Vagina (tissue), 2 donors: ENCODE measurements at regions not wholly inside any gene's neighbourhood (a gene's known extent, or its start where the extent isn't known, plus 50 kb on each side); places are given as distances from the start of the nearest gene placed in this dataset.

ENCODE experiments used
- CTCF ChIP-seq, 3 experiments: fragments of 450-650 bp in 2 of 3; fragments of 200-600 bp in 1 of 3; sonication (generic) in 1 of 3; IDR thresholded peaks; one replicate each; pipeline ENCODE4 v1.5.1; 2017 to 2019; ENCODE audit warnings: antibody characterized with exemption in 3 of 3, mild to moderate bottlenecking in 2 of 3, moderate library complexity in 2 of 3
- POLR2AphosphoS5 ChIP-seq, 2 donors: sonication (generic); formaldehyde crosslinking; IDR thresholded peaks; one replicate each; pipeline ENCODE4 v1.9.0; 2017; ENCODE audit warnings: antibody characterized with exemption in 2 of 2, mild to moderate bottlenecking in 2 of 2, low read depth in 1 of 2; ENCODE audit not compliant: insufficient read depth in 1 of 2

GRCh38 chr2:65881592-65881991 lies 449.2 kb upstream of the SPRED2 start:
- TF ChIP-seq POLR2AphosphoS5 (IDR thresholded peaks at IDR 0.05; ENCODE audit: insufficient read depth in 1 of 2, low read depth in 1 of 2) (no peak), CTCF (IDR thresholded peaks at IDR 0.05) (no peak)
